Left ventricle myocardium superior (tissue), 1 donor: ENCODE measurements at regions not wholly inside any gene's neighbourhood (a gene's known extent, or its start where the extent isn't known, plus 50 kb on each side); places are given as distances from the start of the nearest gene placed in this dataset.

Source experiments
- ATAC-seq: fragments of 200-7000 bp; cut with Tn5 transposase; one replicate; pipeline ENCODE4 v1.9.1; 2020; ENCODE audit warnings: mild to moderate bottlenecking, moderate library complexity
- DNase-seq: peaks from one replicate; pipeline ENCODE4 v3.0.0-alpha.2; 2020
- intact Hi-C: fragments of 100-400 bp; cut with micrococcal nuclease; formaldehyde crosslinking; loops from one replicate; pipeline ENCODE4 v1.11.0; 2022
- donor health status: DM: no; HTN: yes; CAD: no; lungs with severe emphysema.

DNA sequence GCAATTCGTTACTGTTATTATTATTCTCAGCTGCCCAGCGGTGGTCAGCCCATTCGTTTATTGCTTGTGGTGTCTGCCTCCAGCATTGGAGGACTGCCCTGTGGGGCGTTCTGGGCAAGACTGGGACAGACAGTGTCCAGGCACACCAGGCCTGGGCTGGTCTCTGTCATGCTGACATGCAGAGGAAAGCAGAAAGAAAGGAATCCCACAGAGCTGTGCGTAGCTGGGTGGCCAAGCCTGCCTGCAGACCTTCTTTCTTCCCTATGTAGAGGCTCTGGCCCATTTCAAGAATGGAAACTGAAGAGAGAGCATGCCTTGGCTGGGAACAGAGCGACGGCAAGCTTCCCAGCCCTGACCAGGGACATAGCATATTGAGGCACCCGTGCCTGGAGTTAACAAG lies 525.3 kb upstream of the TBX3 start:
- intact Hi-C loops: no loop called here
- ATAC-seq (no peak), DNase-seq (no peak)

- intact Hi-C loops: no loop called here
Observed at GRCh38 chr12:115208098-115208497, 524.1 kb upstream of the TBX3 start.

GRCh38 chr12:115207216-115207915 lies 523.4 kb upstream of the TBX3 start:
- ATAC-seq: no peak
- intact Hi-C loops: no loop called here
- DNase-seq: no peak

More at GRCh38 chr12:115208098-115208497, 524.1 kb upstream of the TBX3 start:
- ATAC-seq (no peak), DNase-seq (no peak)

- intact Hi-C loops: no loop called here
- DNase-seq: no peak
- no peak for ATAC-seq
Observed at GRCh38 chr12:115206801-115207200, 522.8 kb upstream of the TBX3 start.

DNA sequence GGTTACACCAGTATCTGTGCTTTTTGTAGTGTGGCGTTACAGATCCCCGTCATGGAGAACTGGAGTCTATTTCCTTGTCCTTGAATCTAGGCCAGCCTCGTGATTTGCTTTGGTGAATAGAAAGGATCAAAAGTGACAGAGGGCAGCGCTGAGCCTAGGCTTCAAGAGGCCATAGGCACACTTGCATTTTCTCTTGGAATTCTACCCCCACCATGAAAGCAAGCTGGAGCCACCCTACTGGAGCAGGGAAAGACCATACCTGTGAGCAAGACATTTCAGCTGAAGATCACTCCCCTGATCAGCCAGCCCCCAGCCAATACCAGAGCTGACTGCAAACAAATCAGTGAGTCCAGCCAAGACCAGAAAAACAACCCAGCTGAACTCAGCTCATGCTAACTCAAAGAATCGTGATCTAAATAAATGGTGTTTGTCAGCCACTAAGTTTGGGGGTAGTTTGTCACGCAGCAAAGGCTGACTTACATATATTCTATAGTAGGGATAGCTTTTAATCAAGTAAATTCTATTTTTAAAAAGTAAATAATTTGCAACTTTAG lies 521.9 kb upstream of the TBX3 start:
- ATAC-seq: no peak
- no peak for DNase-seq
- intact Hi-C loops: no loop called here

GRCh38 chr12:115204957-115205754 lies 521.2 kb upstream of the TBX3 start:
- no peak for DNase-seq
- intact Hi-C loops: no loop called here

DNA sequence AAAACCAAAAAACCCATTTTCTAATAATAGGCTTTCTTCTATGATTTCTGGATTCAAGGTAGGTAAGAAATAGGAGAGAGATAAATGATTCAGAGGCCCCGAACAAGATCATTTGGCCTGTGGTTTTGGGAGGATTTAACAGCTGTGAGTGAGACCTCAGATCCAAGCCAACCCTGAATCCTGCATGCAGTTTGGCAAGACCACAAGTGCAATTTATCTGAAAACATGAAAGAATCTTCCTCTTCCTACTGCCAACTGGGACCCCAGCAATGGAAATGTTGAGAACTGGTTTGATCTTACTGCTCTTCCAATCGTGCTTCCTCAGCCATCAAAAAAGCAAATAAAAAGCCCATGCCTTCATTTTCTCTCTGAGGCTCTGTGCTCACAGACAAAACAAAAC lies 519.7 kb upstream of the TBX3 start:
- intact Hi-C loops: no loop called here
- no peak for DNase-seq
- no peak for ATAC-seq

More at GRCh38 chr12:115204957-115205754, 521.2 kb upstream of the TBX3 start:
- no peak for ATAC-seq

- ATAC-seq: no peak
- intact Hi-C loops: no loop called here
- DNase-seq: no peak
Observed at GRCh38 chr12:115201966-115202365, 518.0 kb upstream of the TBX3 start.

DNA sequence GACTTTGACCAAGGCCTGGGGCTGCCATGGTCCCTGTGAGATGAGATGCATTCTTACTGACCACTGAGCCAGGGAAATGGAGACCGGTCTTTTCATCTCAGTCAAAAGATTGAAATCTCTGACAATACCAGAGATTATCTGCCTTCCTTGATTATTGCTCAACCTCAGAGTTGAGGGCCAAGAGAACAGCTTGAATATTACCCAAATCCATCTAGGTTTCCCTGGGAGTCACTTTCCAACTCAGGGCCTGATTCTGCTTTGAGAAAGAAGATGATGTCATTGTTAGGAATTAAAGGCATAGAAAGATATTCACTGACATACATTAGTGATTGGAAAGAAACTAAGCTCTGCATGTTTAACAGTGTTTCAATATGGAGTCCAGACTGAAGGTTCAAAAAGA lies 515.9 kb upstream of the TBX3 start:
- DNase-seq: no peak
- intact Hi-C loops: no loop called here
- ATAC-seq: peak; percentile 30

DNA sequence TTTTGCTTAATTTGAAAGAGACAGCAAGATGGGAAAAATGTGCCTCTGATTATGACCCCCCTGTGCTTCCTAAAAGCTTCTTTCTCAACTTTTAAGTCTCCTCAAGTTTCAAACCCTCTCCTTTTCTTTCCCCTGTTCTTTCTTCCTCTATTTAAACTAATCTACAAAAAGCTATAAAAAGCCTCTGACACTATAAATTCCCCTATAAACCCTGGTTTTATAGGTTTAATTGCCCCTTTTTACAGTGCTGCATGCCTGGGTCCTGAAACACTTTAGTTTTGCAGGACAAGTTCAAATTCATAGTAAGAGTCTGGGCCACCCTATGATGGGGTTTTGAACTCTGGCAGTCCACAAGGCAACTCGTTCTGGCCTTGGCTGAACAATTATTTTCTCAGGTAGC lies 510.9 kb upstream of the TBX3 start:
- ATAC-seq (no peak), DNase-seq (no peak)
- intact Hi-C loops: no loop called here

DNA sequence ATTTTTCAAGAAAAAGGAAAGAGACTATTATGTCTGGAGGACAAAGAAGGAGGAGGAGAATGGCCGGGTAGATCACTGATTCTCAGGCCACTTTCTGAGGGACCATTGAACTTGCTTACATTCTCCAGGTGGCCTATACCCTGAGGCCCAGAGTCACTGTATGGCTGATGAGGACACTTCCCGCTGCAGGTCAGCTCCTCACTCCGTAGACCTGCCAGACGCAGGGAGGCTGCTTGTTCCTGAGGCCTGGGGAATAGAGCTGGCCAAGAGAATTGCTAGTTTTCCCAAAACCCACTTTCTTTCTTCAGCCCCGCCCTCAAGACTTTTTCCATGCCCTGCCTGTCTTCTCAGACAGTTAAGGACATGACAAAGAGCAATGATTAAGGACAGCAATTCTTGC lies 510.5 kb upstream of the TBX3 start:
- no peak for DNase-seq
- ATAC-seq: no peak
- intact Hi-C loops: no loop called here

GRCh38 chr12:115191342-115191741 lies 507.4 kb upstream of the TBX3 start:
- ATAC-seq (no peak), DNase-seq (no peak)
- intact Hi-C loops: no loop called here

DNA sequence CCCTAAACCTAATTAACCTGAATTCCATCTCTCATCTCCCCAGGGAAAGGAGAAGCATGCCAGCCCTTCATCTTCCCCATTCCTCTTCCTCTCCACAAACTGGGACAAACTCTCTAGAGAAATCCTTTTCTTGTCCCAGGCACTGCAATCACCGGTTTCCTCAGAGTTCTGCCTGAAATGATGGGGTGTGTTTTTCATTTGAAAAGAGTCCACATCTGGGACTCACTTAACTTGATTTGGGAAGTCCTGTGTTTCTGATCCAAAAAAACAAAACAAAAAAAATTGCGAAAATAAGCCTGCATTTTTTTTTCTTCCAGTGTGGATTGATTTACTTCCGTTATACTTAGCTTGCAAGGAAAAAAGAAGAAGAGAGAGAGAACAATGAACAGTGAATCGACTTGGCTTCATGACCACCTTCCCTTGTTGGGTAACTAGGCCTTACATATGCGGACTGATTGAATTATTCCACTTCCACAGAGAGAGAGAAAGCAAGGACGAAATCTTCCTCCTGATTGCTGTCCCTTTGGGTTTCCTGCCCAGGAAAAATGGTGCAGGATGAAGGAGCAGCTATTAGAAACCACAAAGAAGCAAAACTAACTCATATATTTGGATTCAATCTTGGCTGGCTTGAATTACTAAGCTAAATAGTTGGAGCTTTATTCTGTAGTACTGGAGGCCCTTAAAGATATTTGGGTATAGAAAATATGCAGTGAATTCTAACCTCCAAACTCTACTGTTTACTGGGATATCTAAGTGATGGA lies 506.2 kb upstream of the TBX3 start:
- DNase-seq (no peak), ATAC-seq (no peak)
- intact Hi-C loops: no loop called here

- intact Hi-C loops: no loop called here
- ATAC-seq (peak; percentile 82), DNase-seq (no peak)
Observed at GRCh38 chr12:115185506-115185905, 501.5 kb upstream of the TBX3 start.

DNA sequence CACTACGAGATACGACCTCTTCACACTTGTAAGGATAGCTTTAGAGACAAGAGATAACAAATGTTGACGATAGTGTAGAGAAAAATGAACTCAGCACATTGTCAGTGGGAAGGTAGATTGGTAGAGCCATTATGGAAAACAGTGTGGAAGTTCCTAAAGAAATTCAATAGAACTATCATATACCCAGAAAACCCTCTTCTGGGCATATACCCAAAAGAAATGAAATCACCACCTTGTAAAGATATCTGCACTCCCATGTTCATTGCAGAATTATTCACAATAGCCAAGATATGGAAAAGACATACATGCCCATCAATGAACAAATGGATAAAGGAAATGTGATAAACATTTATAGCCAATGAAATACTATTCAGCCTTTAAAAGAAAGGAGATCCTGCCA lies 499.8 kb upstream of the TBX3 start:
- intact Hi-C loops: no loop called here
- no peak for ATAC-seq

DNA sequence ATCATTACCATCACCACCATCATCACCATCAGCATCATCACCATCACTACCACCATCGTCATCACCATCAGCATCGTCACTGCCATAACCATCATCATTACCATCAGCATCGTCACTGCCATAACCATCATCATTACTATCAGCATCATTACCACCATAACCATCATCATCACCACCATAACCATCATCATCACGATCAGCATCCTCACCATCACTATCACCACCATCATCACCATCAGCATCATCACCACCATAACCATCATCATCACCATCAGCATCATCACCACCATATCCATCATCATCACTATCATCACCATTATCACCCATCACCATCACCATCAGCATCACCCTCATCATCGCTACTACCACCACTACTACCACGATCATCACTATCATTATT lies 493.9 kb upstream of the TBX3 start:
- intact Hi-C loops: no loop called here
- ATAC-seq (no peak), DNase-seq (no peak)

More for the DNA sequence above, 499.8 kb upstream of the TBX3 start:
- no peak for DNase-seq

GRCh38 chr12:115176741-115177400 lies 492.9 kb upstream of the TBX3 start:
- intact Hi-C loops: no loop called here
- ATAC-seq: no peak

DNA sequence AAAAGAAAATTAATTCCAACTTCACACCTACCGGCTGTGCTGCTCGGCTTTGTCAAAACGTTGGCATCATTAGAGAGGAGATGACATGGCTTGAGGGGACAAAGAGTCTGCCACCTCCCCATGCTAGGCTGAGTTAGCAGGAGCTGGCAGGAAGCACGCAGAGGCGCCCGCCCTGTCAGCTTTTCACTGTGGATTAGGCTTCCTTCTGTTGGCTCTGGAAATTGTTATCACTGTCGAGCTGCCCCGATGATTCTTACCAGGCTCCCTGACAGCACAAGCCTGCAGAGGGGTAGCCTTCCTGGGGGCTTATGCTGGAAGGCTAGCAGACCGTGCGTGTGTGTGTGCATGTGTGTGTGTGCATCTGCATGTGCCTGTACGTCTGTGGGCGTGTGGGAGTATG lies 490.9 kb upstream of the TBX3 start:
- DNase-seq: no peak
- ATAC-seq: peak; percentile 73
- intact Hi-C loops: no loop called here

More at GRCh38 chr12:115176741-115177400, 492.9 kb upstream of the TBX3 start:
- no peak for DNase-seq

DNA sequence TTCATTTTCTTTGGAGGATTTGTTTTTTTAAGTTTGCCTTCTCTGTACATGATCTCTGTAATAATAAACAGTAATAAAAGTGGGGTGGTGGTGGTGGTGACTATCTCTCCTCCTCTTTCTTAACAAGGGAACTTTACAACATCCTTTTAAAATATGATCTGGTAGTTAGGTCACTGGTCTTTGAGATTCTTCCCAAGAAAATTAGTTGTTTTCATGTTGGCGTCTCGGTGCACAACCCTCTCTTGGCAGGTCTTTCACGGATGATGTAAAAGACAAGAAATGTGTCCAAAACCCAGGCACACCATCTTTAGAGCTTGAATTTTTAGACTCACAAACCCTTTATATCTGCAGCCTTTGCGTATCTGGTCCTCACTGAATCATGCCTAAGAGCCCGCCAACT lies 488.5 kb upstream of the TBX3 start:
- no peak for DNase-seq
- no peak for ATAC-seq
- intact Hi-C loops: no loop called here
